PFSK-1 (cell line): ENCODE measurements at regions not wholly inside any gene's neighbourhood (a gene's known extent, or its start where the extent isn't known, plus 50 kb on each side); places are given as distances from the start of the nearest gene placed in this dataset.

Source experiments
- FOXP2 ChIP-seq: optimal IDR thresholded peaks from 2 replicates; pipeline ENCODE3; 2011; ENCODE audit warnings: borderline replicate concordance, control low read depth, inconsistent platforms; ENCODE audit not compliant: insufficient read depth; ENCODE audit errors: extremely low read length, extremely low read depth
- POLR2AphosphoS5 ChIP-seq: IDR thresholded peaks from 2 replicates; pipeline ENCODE4 v1.6.1; 2012; ENCODE audit warnings: low read depth, mild to moderate bottlenecking, control low read depth, low read length, moderate library complexity
- SIN3A ChIP-seq: IDR thresholded peaks from 2 replicates; pipeline ENCODE4 v1.6.1; 2012; ENCODE audit warnings: mild to moderate bottlenecking, low read length, moderate library complexity, borderline replicate concordance; ENCODE audit not compliant: insufficient read depth
- TAF1 ChIP-seq: IDR thresholded peaks from 2 replicates; pipeline ENCODE4 v1.6.1; 2012; ENCODE audit warnings: low read length, control low read depth, borderline replicate concordance; ENCODE audit not compliant: insufficient read depth
- TF ChIP-seq, protein P1 (sequence below), 2 experiments: IDR thresholded peaks; 2 replicates each; pipeline versions ENCODE4 v1.6.1 to v1.8.0; 2011 to 2012; ENCODE audit warnings: low read depth in 2 of 2, low read length in 2 of 2, control low read depth in 1 of 2, inconsistent platforms in 1 of 2, mild to moderate bottlenecking in 1 of 2, moderate library complexity in 1 of 2; ENCODE audit not compliant: insufficient read depth in 1 of 2

GRCh38 chr13:105168295-105168694 lies 1367.2 kb downstream of the EFNB2 start:
- TF ChIP-seq POLR2AphosphoS5 (no peak), FOXP2 (no peak), SIN3A (no peak), TAF1 (no peak)
- TF ChIP-seq, protein P1, sequence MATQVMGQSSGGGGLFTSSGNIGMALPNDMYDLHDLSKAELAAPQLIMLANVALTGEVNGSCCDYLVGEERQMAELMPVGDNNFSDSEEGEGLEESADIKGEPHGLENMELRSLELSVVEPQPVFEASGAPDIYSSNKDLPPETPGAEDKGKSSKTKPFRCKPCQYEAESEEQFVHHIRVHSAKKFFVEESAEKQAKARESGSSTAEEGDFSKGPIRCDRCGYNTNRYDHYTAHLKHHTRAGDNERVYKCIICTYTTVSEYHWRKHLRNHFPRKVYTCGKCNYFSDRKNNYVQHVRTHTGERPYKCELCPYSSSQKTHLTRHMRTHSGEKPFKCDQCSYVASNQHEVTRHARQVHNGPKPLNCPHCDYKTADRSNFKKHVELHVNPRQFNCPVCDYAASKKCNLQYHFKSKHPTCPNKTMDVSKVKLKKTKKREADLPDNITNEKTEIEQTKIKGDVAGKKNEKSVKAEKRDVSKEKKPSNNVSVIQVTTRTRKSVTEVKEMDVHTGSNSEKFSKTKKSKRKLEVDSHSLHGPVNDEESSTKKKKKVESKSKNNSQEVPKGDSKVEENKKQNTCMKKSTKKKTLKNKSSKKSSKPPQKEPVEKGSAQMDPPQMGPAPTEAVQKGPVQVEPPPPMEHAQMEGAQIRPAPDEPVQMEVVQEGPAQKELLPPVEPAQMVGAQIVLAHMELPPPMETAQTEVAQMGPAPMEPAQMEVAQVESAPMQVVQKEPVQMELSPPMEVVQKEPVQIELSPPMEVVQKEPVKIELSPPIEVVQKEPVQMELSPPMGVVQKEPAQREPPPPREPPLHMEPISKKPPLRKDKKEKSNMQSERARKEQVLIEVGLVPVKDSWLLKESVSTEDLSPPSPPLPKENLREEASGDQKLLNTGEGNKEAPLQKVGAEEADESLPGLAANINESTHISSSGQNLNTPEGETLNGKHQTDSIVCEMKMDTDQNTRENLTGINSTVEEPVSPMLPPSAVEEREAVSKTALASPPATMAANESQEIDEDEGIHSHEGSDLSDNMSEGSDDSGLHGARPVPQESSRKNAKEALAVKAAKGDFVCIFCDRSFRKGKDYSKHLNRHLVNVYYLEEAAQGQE (IDR thresholded peaks at IDR 0.05; ENCODE audit: insufficient read depth in 1 of 2, low read depth in 2 of 2, low read length in 2 of 2), result no peak

DNA sequence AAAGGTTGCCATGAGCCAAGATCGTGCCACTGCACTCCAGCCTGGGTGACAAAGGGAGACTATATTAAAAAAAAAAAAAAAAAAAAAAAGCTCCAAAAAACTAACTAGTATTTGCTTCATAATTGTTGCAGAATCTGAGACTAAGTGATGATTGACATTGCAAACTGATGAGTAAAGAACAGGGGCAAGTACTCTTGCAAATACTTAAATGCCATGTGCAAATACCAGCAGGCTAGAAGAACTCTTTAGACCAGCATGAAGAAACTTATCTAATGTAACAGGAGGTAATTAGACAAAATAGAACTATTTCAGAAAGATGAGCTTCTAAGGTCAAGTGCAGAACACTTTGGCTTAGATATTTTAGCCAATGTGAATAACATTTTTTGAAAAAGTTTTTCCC lies 1368.1 kb downstream of the EFNB2 start:
- TF ChIP-seq, protein P1 (IDR thresholded peaks at IDR 0.05; ENCODE audit: insufficient read depth in 1 of 2, low read depth in 2 of 2, low read length in 2 of 2), result no peak
- TF ChIP-seq TAF1, result no peak

DNA sequence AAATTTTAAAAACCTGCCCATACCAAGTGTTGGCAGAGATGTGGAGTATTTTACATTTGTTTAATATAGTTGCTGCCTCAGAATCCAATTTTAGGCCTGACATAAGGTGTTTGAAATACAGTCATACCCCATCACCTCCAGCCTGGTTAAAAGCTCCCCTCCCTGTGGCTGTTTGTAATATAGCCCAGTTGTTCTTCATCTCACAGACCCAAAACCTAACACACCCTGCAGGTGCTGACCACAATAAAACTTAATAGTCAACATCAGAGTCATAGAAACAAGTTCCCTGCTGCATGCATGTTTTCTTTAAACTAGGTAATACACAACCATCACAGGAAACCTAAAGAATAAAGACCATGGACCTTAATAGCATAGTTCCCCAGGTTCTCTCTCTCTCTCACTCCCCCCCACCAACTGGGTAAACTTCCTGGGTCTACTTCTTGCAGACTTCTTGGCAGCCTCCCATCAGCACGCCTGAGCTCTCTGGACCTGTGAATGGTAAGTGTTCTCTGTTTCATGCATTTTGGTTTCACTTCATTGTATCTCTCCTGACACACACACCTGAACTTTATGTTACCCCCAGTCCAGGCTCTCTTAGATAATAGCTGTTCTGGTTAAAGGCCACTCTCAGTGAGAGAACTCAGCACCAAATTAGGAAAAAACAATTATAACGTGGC lies 1369.9 kb downstream of the EFNB2 start:
- no peak for TF ChIP-seq FOXP2
- TF ChIP-seq, protein P1 (IDR thresholded peaks at IDR 0.05; ENCODE audit: insufficient read depth in 1 of 2, low read depth in 2 of 2, low read length in 2 of 2), result no peak
- no peak for TF ChIP-seq POLR2AphosphoS5
- TF ChIP-seq TAF1, result no peak
- TF ChIP-seq SIN3A, result no peak

DNA sequence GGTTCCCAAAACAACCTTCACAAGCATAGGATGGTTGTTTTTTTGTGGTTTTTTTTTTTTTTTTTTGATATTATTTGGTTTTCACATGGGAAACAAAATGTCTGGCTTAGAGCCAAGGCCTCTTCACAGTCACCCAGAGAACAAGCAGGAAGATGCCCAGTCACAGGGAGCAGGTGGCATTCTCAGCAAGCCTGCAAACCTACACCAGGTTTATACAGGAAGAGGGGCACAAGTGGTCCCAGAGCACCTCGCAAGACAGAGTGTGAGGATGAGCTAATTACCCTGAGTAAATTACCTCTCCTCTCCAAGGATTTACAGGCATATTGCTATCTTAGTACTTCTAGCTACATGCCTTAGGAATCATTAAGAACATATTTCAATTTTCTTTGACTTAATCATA lies 1375.6 kb downstream of the EFNB2 start:
- no peak for TF ChIP-seq FOXP2
- TF ChIP-seq POLR2AphosphoS5, result no peak
- TF ChIP-seq TAF1, result no peak
- TF ChIP-seq, protein P1 (IDR thresholded peaks at IDR 0.05; ENCODE audit: insufficient read depth in 1 of 2, low read depth in 2 of 2, low read length in 2 of 2), result no peak
- TF ChIP-seq SIN3A, result no peak

DNA sequence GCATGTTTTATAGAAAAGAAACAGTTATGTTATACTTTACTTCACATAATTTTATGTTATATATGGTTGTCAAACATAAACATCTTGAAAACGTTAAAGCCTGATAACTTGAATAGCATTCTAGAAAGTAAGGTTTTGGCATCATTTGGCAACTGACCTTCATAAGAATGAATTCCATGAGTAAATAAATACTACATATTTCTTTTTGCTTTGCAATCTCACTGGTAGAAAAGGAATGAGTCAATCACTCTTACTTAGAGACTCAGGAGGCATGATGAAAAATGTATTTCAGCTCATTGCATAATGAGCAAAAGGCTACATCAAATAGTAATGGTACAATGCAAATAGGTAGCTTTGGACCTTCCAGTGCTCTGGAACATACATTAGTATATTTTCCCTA lies 1381.9 kb downstream of the EFNB2 start:
- TF ChIP-seq SIN3A (no peak), FOXP2 (no peak), TAF1 (no peak), POLR2AphosphoS5 (no peak)
- TF ChIP-seq, protein P1 (IDR thresholded peaks at IDR 0.05; ENCODE audit: insufficient read depth in 1 of 2, low read depth in 2 of 2, low read length in 2 of 2), result no peak
